SU-DHL-6 (cell line): ENCODE measurements at regions not wholly inside any gene's neighbourhood (a gene's known extent, or its start where the extent isn't known, plus 50 kb on each side); places are given as distances from the start of the nearest gene placed in this dataset.

Experiments
- CTCF ChIP-seq: fragments of 200-600 bp; sonication (generic); IDR thresholded peaks from one replicate; pipeline ENCODE4 v1.5.1; 2017; ENCODE audit warnings: antibody characterized with exemption, mild to moderate bottlenecking, low read length, moderate library complexity; ENCODE audit not compliant: insufficient read depth, poor library complexity, severe bottlenecking
- EZH2phosphoT487 ChIP-seq: fragments of 200-600 bp; sonication (generic), shearing (Covaris generic); conservative IDR thresholded peaks from 2 replicates; pipeline ENCODE4 v1.6.1; 2018; ENCODE audit warnings: mild to moderate bottlenecking, antibody characterized with exemption, low read length, moderate library complexity, mixed read lengths

- TF ChIP-seq CTCF (no peak), EZH2phosphoT487 (no peak)
Observed at GRCh38 chr13:44698066-44698465, 121.9 kb upstream of the TSC22D1 start.
